Sigmoid colon (tissue), 4 donors: ENCODE measurements at regions not wholly inside any gene's neighbourhood (a gene's known extent, or its start where the extent isn't known, plus 50 kb on each side); places are given as distances from the start of the nearest gene placed in this dataset.

Source experiments
- POLR2A ChIP-seq, 2 donors: fragments of 450-650 bp; IDR thresholded peaks; one replicate each; pipeline ENCODE4 v1.6.1; 2016; ENCODE audit warnings: antibody characterized with exemption in 2 of 2, mild to moderate bottlenecking in 2 of 2, moderate library complexity in 2 of 2
- POLR2AphosphoS5 ChIP-seq, 4 donors: sonication (generic); formaldehyde crosslinking; IDR thresholded peaks; one replicate each; pipeline ENCODE4 v1.6.1; 2017; ENCODE audit warnings: antibody characterized with exemption in 4 of 4
- TF ChIP-seq, protein P1 (sequence below), 4 experiments: fragments of 450-650 bp in 3 of 4; fragments of 200-600 bp in 1 of 4; IDR thresholded peaks; one replicate each; pipeline ENCODE4 v1.5.1; 2016 to 2019; ENCODE audit warnings: antibody characterized with exemption in 4 of 4, mild to moderate bottlenecking in 3 of 4, moderate library complexity in 2 of 4

GRCh38 chr20:55159230-55159629 is 683.8 kb downstream of the DOK5 start:
- TF ChIP-seq, protein P1, sequence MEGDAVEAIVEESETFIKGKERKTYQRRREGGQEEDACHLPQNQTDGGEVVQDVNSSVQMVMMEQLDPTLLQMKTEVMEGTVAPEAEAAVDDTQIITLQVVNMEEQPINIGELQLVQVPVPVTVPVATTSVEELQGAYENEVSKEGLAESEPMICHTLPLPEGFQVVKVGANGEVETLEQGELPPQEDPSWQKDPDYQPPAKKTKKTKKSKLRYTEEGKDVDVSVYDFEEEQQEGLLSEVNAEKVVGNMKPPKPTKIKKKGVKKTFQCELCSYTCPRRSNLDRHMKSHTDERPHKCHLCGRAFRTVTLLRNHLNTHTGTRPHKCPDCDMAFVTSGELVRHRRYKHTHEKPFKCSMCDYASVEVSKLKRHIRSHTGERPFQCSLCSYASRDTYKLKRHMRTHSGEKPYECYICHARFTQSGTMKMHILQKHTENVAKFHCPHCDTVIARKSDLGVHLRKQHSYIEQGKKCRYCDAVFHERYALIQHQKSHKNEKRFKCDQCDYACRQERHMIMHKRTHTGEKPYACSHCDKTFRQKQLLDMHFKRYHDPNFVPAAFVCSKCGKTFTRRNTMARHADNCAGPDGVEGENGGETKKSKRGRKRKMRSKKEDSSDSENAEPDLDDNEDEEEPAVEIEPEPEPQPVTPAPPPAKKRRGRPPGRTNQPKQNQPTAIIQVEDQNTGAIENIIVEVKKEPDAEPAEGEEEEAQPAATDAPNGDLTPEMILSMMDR (IDR thresholded peaks at IDR 0.05) = no peak
- no peak for TF ChIP-seq POLR2A (IDR thresholded peaks at IDR 0.05)
- no peak for TF ChIP-seq POLR2AphosphoS5 (IDR thresholded peaks at IDR 0.05)
